Inflammatory macrophage treated with lipopolysaccharide for 1 hour (primary cell): ENCODE measurements at regions not wholly inside any gene's neighbourhood (a gene's known extent, or its start where the extent isn't known, plus 50 kb on each side); places are given as distances from the start of the nearest gene placed in this dataset.
"Not testable (repeated sequence)": the region's sequence is repeated elsewhere in the genome, so short reads cannot be mapped to it uniquely, and the experiment has no call there.

Source experiments
- DNase-seq, 2 donors: peaks; one replicate each; pipeline ENCODE4 v3.0.0-alpha.2; 2020 to 2022

DNA sequence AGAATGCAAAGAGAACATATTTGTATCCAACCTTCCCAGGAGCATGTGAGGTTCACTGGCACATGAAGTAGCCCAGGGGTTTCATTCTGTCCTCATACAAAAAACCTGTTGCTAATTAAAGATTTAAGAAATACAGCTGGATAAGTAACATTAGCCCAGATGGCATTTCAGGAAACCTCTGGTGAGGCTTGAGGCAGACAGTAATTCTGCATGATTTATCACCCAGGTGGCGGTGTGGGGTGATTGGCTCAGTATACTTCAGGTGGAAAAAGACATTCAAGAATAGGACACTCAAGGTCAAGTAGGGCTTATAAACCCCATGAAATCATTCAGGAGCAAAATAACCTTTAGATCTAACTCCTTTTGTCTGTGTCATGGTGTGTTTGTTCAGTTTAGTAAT lies 237.4 kb downstream of the RNF144A start:
- no peak for DNase-seq

DNA sequence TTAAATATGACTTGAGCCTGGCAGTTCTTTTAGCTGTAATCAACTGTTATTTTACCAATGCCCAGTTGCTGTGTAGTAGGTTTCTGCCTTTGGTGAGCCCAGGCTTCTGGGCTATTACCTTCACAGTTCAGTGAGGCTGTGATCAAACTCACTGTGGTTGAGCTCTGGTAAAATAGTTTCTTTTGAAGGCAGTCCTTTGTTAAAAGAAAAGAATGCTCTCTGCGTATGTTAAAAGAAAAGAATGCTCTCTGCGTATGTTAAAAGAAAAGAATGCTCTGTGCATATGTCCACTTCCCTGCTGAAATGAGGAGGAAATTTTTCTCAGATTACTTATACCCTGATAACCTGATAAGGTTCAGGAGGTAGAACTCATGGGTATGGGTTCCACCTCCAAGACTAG lies 244.3 kb downstream of the RNF144A start:
- no peak for DNase-seq

DNA sequence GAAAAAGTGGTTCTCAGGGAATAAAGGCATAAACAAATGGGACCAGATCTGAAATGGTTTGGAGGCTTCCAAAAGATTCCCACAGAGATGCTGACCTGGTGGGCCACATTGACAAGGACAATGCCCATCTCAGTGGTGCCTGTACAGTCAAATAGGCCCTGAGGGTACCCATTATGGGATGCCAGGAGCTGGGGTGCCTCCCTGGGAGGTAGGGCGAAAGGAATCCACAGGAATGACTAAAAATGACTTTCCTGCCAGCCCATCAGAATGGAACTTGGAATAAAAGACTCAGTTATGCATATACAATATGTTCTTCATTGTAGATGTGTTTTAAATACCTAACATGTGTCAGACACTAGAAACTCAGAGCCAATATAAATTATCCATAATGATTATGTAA lies 248.5 kb downstream of the RNF144A start:
- DNase-seq: no peak

DNA sequence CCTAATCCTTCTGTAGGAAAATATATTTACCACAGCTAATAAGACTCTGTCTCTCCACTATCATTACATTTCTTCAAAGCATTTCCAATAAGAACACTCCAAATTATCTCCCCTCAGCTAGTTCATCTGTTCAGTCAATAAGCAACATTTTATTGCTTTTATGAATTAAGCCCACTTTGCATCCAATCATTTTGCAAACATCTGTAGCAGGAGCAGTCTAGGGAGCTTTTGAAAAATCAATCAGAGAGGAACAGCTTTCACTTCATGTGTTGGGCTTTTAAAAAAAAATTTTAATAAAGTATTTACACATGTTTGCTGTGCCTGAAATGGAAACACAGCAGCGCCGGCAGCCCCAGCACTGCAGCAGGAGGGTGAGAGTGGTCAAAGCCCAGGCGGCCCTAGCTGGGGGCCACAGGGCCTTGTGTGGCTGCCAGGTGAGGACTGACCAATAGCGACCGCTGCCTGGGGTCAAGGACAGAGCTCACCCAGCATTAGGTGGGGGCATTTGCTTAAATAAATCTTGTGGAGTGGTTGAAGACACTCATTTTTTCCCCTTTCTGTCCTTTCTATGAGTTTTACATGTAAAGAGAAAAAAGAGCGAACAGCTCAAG lies 250.7 kb downstream of the RNF144A start:
- DNase-seq: no peak

DNA sequence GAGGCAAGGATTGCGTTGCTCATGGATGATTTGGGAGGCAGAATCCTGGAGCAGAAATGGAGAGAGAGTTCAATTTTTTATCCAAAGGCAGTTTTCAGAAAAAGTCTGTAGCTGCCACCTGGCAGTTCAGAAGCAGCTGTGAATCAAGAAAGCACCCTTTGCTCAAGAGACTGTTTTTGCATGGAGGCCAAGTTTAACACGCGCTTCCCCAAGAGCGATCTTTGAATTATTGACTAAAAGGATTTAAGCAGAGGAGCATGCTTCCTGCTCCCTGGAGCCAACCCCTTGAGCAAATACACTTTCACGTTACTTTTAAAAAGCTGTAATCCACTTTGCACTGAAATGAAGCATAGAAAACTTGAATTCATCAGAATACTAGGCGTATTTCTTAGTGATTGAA lies 252.4 kb downstream of the RNF144A start:
- no peak for DNase-seq

DNA sequence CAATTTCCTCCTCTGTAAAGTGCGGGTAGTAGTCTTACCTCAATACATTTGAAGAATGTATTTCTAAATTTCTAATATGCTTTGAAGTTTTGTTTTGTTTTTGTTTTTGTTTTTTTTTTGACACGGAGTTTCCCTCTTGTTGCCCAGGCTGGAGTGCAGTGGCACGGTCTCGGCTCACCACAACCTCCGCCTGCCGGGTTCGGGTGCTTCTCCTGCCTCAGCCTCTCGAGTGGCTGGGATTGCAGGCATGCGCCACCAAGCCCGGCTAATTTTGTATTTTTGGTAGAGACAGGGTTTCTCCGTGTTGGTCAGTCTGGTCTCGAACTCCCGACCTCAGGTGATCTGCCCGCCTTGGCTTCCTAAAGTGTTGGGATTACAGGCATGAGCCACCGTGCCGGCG lies 261.8 kb downstream of the RNF144A start:
- DNase-seq: not testable (repeated sequence)

DNA sequence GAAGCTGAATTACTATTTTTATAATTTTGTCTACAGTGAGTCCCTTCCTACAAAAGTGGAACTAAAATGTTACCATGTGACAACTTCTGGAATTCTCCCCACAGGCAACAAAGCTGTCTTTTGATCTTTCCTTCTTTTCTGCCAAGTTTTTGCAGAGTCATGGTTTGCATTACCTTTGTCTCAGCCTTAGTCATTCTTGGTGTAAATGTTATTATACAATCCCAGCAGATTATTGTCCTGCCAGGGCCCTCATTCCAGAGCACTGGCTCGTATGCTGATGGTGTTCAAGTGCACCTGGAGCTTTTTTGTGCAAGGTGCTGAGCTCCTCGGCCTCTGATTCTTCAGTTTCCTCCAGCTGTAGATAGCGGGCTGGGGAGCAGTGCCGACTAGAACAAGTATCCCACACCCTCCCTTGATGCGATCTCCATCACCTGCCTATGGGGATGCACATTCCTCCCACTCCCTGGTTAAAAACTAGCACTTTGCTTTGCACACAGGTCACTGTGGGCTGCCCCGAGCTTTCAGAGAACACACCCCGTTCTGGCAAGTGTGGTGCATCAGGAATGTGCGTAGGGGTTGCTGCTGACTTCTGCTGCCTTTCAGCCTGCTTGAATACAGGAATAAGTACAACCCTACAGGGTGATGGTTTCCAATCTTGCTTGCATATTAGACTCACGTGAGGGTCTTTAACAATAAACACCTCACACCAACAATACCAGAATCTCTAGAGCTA lies 263.6 kb downstream of the RNF144A start:
- DNase-seq: peak in 1 of 2 donors; percentile 7

DNA sequence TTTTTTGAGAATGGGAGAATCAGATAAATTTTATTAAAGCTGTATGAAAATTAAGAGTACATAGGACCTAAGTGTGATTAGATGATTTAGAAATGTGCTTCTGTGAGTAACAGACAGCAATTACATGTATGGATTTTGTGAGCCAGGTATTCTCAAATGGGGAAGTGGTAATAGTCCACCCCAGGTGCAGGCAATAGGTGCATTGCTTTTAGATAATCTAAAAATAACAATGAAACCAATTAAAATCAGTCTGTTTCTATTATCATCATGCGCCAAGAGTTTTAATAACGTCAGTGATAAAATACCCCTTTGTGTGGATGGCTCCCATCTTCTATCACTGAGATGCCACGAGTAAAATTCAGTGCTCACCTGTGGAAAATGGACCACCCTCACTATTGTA lies 265.3 kb downstream of the RNF144A start:
- no peak for DNase-seq

DNA sequence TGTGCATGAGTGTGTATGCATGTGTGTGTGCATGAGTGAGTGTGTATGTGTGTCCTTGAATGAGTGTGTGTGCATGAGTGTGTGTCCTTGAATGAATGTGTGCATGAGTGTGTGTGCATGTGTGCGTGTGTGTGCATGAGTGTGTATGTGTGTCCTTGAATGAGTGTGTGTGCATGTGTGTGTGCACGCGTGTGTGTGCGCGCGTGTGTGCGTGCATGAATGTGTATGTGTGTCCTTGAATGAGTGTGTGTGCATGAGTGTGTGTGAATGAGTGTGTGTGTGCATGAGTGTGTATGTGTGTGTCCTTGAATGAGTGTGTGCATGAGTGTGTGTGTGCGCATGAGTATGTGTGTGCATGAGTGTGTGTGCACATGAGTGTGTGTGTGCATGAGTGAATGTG lies 271.9 kb downstream of the RNF144A start:
- DNase-seq: no peak

DNA sequence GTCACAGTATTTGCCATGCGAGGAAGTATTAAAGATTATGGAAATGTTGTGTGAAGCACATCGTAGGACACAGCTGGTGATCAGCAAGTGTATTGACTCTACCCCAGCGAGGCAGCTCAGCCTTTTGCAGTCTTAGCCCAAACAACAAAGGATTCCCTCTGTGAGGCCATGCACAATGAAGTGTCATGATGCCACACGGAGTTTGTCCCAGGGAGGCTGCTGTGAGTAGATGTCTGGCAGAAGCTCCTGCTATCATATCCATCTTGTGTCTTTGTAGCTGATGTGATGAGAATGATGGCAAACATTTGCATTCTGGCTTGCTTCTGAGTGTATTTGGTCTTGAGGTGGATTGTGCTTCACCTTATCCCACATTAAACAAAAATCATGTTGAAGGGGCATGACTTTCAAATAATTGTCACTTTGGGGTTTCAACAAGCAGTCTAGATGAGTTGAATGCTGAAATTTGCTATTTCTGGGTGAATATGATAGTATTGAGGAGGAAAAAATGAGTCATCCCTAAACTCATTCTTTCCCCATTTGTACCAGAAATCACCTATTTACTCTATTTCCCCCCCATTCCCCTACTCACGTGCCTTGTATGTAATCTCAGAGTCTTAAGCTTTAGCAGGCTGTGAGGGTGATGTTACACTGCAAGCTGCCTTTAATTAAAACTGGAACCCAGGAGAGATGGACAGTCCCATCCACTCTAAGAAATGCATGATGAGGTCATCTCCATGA lies 273.5 kb downstream of the RNF144A start:
- no peak for DNase-seq

DNA sequence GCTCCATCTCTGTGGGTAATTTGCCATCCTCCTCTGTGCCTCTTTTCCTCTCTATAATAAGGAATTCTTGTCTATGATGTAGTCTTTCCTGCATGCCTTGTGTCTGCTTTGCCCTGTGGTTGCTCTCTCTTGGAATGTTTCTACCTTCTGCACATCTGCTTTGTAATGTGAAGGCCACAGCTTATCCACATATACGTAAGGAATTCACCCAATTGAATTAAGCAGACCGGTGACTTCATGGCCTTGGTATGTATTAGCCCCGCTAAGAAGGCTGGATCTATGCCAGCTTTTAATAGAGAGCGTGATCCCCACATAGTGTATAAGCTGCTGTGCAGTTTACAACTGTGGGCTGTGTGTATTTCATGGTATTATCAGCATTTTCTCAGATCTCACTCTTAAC lies 274.7 kb downstream of the RNF144A start:
- DNase-seq: no peak

DNA sequence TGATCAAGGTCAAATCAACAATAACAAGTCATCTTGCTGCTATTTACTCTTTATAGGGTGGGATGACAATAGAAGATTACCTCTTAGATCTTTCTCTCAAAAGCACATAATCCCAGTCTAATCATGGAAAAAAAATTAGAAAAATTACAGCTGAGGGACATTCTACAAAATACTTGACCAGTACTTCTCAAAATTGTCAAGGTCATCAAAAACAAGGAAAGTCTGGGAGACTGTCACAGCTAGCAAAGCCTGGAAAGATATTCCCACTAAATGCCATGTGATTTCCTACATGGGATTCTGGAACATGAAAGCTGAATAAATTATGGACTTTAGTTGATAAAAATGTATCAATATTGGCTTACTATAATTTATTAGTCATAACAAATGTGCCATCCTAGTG lies 276.2 kb downstream of the RNF144A start:
- no peak for DNase-seq

DNA sequence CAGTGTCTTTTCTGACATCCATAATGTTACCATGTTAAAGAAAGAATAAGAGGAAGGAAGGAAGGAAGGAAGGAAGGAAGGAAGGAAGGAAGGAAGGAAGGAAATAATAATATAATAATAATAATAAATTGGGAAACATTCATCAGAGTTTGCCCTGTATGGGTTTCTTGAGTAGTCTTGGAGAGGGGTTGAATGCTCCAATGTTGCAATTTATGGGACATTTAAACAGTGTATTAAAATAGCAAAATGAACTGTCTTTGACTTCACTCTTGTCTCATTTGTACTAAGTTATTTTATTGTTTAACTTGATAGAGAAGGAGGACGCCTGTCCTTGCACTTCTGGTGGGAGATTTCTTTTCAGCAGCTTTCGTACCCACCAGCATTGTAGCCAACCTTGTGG lies 277.7 kb downstream of the RNF144A start:
- no peak for DNase-seq

DNA sequence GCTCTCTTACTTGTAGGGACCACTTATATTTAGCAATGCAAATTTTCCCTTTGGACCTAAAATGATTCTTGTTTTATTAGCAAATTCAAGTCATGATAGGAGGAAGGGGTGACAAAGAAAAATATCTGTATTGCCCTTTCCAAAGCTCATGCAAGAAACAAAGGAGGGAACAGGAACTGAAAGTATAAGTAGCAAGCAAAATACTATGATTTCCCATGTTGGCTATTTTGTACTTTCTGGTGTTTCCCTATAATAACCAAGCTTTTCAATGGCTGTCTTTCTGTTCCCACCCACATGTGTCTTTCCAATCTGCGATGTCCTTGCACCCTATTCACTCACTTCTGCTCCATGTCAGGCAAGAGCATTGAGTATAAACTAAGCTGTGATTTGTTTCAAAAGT lies 279.7 kb downstream of the RNF144A start:
- peak; percentile 32 to 49 for DNase-seq

DNA sequence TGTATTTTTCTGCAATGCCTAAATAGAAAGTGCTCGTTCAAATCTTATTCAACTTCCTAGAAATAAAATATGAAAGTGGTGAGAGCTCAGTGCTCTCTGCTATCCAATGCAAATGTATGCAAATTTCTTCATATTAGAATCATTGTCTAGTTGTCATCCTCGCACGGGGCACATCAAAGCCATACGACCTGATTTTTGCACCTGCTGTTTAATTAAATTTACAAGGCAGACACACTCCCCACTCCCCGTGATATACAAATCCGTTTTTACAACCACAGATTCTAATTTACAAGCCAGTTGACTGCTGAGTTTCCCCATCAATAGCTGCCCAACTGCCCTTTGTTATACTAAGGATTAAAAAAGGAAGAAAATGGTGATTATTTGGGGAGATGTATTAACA lies 284.6 kb downstream of the RNF144A start:
- DNase-seq: no peak

DNA sequence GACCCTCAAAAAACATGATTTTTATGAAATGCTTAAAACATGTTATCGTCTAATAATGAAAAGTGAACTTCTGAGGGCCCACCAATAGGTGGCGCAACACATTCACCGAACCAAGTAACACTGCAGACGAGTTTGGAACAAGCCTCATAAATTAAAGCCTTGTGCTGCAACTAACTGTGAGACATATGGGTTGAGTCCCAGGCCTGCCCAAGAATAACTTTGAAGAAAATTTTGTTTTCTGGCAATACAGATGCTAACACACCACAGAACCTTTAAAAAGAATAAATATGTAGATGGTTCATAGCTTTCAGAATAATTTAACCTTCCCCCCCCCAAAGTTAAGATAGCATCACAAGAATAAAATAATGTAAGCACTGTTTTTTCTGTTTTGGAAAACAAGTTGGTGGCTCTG lies 285.9 kb downstream of the RNF144A start:
- peak; percentile 54 to 76 for DNase-seq

DNA sequence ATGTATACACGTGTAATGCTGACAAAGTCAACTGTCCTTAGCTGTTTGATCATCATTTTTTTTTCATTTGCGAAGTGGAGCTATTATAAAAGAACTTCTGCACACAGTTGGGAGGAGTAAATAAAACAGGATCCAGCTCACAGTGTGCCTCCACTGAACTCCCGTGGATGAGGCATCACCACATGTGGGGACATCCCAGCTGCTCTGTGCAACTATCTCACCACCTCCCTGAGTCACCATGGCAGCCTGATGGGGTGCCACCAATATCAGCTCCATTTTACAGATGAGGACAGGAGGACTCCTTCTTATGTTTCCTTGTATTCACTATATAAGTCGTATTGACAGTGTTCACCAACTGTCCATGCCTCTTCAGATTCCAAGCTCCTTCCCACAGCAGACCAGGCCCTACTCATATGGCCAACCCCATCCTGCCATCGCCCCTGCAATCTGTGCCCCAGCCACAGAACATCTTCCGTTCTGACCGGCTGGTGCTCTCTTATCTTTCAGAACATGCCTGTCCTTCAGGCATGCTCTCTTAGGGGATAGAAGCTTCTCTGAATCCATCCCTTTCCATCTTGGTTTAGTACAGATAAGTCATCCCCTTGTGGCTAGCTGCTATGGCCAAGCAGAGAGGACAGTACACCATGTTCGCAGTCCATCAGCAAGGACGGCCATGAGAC lies 288.1 kb downstream of the RNF144A start:
- peak; percentile 19 to 38 for DNase-seq

DNA sequence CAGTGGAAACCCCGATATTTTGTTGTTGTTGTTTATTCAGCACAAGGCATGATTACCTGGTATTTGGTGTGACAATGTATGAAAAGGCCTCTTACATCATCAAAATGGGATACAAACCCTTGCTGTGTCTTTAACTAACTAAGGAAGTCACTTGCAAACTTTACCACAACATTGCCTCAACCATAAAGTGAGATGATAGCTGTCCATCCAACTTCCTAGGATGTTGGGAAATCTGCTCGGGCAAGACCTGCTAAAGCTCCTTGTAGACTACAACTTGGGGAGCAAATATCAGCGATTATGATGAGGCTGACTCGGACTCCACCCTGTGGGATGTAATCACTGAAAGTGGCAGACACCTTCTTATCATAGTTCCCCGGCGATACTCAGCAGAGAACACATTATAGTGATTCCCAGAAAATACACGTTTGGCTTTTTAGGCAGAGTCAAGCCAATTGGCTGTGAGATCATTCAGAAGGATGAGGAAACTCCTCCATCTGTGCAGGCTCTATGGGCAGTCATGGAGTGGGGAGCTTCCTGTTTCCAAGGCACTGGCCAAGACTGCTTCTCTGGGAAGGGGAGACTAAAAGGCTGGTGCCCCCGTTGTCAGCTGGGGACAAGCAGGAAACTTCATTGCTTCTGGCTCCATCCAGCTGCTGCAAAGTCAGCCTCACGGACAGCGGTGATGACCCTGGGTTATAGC lies 289.0 kb downstream of the RNF144A start:
- peak; percentile 39 to 47 for DNase-seq

DNA sequence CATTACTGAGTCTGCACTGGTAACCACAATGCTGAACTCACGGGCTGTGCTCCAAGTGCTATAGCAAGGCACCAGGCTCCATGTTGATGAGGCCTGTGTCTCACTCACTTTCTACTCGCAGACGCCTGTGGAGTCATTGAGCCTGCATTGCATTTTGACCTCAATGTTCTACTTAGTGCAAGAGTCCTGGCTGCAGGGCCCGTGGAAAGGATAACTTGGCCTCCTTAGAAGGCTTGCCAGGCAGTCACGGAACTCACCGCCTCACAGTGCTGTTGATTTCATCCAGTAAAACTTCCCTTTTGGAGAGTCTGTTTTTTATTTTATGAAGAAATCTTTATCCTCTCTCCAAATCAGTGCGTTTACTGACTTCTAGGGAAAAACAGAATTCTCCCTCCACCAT lies 290.4 kb downstream of the RNF144A start:
- no peak for DNase-seq

DNA sequence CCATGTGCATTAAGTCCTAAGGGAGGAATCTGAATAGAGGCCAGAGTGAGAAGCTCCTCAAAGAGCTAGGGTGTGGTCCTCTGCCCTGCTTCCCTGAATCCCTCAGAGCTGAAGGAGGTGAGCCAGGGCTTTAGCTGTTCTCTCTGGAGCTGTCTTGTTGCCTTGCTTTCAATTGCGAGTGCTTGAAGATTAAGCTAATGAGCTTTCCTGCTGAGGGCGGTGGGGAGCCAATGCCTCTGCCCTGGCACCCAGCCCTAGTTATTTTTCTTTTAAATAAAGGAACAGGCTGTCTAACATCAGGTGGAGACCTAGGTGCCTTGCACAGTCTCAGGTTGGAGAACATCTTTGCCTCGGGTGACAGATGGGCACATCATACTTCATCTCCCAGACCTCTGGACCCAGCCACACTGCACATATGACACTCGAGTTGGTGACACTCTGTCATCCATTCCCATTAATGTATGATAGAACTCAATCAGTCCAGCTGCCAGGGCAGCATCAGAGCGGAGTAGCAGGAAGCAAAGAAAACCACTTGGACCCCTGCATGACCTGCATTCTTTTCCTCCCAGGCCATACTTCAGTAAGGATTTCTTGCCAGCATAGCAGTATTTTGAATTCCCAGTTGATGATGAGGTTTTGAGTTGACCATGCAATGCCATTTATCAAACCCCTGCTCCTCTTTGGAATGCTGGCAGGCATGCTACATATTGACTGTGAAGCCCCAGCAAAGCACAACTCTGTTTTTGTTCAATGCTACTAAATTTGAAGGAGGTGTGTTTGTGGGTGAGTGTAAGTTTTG lies 292.7 kb downstream of the RNF144A start:
- DNase-seq: no peak

DNA sequence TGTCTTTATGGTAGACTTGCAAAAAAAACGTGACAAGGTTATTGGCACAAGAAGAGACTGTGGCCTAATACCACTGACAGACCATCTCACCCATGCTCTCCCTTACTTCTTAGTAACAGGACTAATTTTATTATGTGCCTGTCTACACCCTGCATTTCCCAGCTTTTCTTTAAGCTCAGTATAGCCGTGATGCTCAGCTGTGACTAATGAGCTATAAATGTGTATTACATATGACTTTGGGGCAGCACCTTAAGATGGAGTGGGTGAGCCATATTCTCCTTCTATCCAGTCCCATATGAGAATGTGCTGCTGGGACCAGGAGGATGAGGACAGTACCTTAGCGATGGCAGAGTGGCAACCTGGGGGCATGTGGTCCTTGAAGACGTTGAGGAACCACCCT lies 293.5 kb downstream of the RNF144A start:
- DNase-seq: no peak

DNA sequence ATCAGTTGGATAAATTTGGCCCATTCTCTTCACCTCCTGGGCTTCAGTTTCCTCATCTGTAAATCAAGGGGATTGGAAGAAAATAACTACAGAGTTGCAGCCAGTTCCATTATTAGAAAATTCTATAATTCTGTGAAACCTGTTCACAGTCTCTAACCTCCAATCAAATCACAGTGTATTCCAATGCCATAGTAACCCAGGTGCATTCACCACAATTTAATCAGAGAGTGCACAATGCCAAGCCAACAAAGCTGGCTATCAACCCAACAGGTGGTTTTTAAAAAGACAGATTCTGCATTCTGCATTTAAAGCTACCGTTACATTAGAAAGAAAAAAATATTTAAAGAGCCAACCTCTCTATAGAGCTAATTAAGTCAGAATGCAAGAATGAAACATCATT lies 308.6 kb downstream of the RNF144A start:
- no peak for DNase-seq
